VCaP (cell line): ENCODE measurements at regions not wholly inside any gene's neighbourhood (a gene's known extent, or its start where the extent isn't known, plus 50 kb on each side); places are given as distances from the start of the nearest gene placed in this dataset.

Experiments
- H3K27ac ChIP-seq: fragments of 450-650 bp; 2 replicates; pipeline ENCODE4 v1.5.1; 2017
- CTCF ChIP-seq: fragments of 450-650 bp; conservative IDR thresholded peaks from 2 replicates; pipeline ENCODE4 v1.5.1; 2017; ENCODE audit warnings: mild to moderate bottlenecking, moderate library complexity

GRCh38 chr14:84006643-84007155 is 1523.2 kb upstream of the FLRT2 start:
- H3K27ac ChIP-seq = no peak overlapping the region
- no peak for TF ChIP-seq CTCF

DNA sequence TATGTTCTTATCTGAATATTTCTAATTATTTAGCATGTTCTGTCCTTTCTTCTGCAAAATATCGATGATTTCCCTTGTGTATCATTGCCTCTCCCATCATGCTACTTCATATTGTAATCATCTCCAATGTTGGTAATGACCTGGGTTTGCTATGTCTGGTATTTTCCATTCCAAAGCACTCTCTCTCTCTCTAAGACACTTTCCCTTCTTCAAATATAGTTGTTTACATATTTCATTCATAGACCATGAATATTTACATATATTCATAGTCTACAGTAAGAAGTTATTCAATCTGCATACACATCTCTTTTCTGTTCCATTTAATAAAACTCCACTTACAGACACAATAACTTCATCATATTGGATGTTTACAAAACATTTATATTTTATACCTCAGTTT is 1516.5 kb upstream of the FLRT2 start:
- no peak for TF ChIP-seq CTCF
- no peak overlapping the region for H3K27ac ChIP-seq

- H3K27ac ChIP-seq = no peak overlapping the region
- no peak for TF ChIP-seq CTCF
Measured at GRCh38 chr14:84017495-84017894, 1512.4 kb upstream of the FLRT2 start.

- no peak for TF ChIP-seq CTCF
- no peak overlapping the region for H3K27ac ChIP-seq
Measured at GRCh38 chr14:84021433-84021832, 1508.5 kb upstream of the FLRT2 start.

DNA sequence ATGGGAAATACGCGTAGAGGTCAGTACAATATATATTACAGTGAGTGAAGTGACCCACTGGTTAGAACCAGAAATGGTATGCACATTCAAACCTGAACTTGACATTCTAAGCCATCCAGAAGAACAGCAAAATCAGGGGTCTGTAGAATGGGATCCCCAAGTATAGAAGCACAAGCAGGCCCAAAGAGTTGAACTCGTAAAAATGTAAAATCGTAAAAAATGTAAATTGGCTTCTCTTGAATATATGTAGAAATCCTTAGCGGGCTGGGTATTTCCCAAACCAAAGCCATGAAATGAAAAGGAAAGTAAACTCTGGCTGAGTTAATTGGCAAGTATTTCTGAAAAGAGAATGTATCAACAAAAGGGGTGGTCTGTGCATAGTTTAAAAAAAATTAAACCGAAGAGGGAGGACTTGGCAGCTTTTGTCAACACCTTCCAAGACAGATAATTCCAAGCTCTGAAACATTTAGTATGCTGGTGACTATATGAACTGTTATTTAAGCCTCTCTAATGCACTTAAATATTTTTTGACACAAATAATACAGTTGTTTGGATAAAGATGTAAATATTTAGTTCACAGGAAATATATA is 1505.6 kb upstream of the FLRT2 start:
- H3K27ac ChIP-seq = no peak overlapping the region
- no peak for TF ChIP-seq CTCF

DNA sequence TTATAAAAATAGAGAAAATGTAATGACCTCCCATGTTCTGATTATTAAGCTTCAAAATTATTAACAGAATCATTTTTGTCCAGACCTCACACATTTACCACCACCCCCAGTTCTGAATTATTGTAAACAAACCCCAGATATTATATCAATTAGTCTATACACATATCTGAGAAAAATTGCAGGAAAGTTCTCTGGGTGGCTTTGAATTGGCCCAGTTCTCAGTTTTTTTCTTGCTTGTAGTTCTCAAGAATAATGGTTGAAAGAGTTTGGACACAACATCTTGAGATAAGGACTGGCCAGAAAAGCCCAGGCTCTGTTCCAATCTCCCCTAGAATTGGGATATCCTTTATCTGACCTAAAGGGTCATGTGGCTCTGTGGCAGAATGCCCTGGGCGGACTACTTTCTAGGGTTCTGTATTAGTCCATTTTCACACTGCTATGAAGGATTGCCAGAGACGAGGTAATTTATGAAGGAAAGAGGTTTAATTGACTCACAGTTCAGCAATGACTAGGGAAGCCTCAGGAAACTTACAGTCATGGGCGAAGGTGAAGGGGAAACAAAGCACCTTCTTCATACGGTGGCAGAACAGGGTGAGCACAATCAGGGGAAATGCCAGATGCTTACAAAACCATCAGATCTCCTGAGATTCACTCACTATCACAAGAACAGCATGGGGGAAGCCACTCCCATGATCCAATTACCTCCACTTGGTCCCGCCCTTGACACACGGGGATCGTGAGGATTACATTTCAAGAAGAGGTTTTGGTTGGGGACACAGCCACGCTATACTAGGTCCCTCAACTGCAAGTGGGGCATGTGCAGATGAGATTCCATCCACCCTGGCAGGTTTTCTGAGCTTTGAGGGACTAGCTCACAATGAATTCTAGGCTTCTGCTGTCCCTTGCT is 1504.6 kb upstream of the FLRT2 start:
- no peak for TF ChIP-seq CTCF
- no peak overlapping the region for H3K27ac ChIP-seq

DNA sequence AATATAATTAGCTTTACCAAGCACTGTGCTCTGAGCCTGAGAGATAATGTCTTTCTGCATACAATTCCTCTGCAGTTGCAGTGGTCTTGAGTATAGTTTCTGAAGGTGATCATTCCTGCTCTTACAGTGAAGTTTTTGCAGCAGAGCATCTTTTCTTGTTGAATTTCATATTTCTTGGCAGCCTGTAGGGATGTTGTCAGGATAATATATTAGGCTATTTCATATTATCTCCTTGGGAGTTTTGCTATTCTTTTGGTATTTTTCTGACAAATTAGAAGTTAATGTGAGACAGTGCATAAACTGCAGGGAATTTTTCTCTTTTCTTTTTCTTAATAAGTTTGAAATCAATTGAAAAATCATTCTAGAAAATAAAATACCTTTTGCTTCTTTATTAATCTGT is 1502.6 kb upstream of the FLRT2 start:
- TF ChIP-seq CTCF = no peak
- no peak overlapping the region for H3K27ac ChIP-seq
